H4 (cell line): ENCODE measurements at regions not wholly inside any gene's neighbourhood (a gene's known extent, or its start where the extent isn't known, plus 50 kb on each side); places are given as distances from the start of the nearest gene placed in this dataset.
"Not testable (repeated sequence)": the region's sequence is repeated elsewhere in the genome, so short reads cannot be mapped to it uniquely, and the experiment has no call there.

Source experiments
- DNase-seq: peaks from one replicate; pipeline ENCODE4 v3.0.0-alpha.2; 2015; ENCODE audit warnings: low spot score

GRCh38 chr7:103244865-103245264 lies 52.4 kb upstream of the PMPCB start:
- DNase-seq = not testable (repeated sequence)

- DNase-seq = no peak
Observed at GRCh38 chr7:103240806-103241205, 56.4 kb upstream of the PMPCB start.

- not testable (repeated sequence) for DNase-seq
Observed at GRCh38 chr7:103235824-103236223, 61.4 kb upstream of the PMPCB start.

GRCh38 chr7:103234877-103235276 lies 62.4 kb upstream of the PMPCB start:
- DNase-seq = not testable (repeated sequence)

DNA sequence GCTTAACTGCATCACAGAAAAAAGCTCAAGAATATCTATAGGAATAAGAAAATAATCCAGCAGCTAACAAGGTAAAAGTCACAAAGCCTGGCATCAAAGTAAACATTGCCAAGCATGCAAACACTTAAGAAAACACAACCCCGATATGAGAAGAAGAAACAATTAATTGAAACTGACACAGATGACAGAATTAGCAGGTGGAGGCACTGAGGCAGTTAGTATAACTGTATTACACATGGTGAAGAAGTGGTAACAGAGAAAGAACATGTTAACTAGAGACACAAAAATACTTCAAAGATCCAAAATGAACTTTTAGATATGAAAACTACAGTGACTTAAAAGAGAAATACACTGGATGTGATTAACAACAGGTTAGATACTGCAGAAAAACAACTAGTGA lies 69.4 kb upstream of the PMPCB start:
- DNase-seq = not testable (repeated sequence)

- DNase-seq = not testable (repeated sequence)
Observed at GRCh38 chr7:103225798-103226197, 71.4 kb upstream of the PMPCB start.

GRCh38 chr7:103223065-103223464 lies 74.2 kb upstream of the NAPEPLD start:
- not testable (repeated sequence) for DNase-seq

- not testable (repeated sequence) for DNase-seq
Observed at GRCh38 chr7:103211049-103211448, 62.1 kb upstream of the NAPEPLD start.

DNA sequence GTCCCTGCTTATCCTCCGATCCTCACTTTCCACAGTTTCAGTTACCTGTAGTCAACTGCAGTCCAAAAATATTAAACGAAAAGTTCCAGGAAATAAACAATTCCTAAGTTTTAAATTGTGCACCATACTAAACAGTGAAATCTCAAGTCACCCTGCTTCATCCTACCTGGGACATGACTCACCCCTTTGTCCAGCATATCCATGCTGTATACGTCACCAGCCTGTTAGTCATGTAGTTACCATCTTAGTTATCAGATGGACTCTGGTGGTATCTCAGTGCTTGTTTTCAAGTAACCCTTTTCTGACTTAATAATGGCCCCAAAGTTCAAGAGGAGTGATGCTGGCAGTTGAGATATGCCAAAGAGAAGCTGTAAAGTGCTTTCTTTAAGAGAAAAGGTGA lies 50.3 kb upstream of the NAPEPLD start:
- peak; percentile 31 for DNase-seq
